Embryonic facial prominence (tissue), 1 donor: ENCODE measurements at regions not wholly inside any gene's neighbourhood (a gene's known extent, or its start where the extent isn't known, plus 50 kb on each side); places are given as distances from the start of the nearest gene placed in this dataset.
"Not testable (repeated sequence)": the region's sequence is repeated elsewhere in the genome, so short reads cannot be mapped to it uniquely, and the experiment has no call there.

Experiments
- DNase-seq: peaks from one replicate; pipeline ENCODE4 v3.0.0-alpha.2; 2016; ENCODE audit errors: extremely low spot score

DNA sequence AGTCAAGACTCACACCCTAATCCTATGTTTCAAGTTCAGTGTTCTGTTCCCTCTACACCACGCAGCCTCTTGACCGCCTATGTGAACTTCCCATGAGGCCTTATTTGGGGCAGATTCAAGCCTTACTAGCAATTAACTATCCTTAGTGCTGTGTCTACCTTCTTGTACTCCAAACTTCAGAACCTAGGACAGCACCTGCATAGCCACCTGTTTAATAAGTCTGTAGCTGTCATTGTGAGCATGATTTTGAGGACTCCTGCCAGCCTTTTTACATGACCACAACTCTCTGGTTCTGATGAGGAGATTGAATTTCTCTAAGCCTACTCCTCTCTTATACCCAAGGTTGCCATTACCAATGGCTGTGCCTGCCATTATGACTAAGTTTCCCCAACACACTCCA is 50.8 kb upstream of the PCSK1 start:
- peak; percentile 8 for DNase-seq

GRCh38 chr5:96487859-96488258 is 54.8 kb upstream of the PCSK1 start:
- no peak for DNase-seq

- DNase-seq = no peak
Measured at GRCh38 chr5:96489532-96489931, 56.5 kb upstream of the PCSK1 start.

- no peak for DNase-seq
Measured at GRCh38 chr5:96492459-96493047, 59.5 kb upstream of the PCSK1 start.

DNA sequence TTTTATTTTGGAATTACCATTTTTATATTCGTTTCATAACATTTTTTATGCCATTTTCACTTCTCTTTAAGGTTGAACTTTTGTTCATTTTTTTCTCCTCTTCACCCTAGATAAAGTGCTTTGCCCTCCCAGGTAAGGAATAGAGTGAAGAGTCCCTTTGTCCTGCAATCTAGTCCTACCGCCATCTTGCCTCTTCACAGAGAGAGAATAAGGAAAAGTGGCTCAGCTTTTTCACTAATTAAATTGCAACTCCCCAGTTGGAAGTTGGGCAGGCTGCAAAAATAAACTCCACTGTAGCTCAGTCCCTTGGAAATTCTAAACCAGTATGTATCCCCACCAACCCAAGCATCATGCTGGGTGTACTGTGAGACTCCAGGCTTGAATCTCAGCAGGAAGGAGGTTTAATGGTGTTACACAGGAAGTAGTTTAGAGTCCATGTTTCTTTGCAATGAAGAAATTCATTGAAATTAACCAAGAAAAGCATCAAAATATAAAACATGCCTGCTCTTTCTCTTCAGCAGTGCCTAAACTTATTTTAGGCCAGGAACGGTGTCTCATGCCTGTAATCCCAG is 60.3 kb upstream of the PCSK1 start:
- no peak for DNase-seq

DNA sequence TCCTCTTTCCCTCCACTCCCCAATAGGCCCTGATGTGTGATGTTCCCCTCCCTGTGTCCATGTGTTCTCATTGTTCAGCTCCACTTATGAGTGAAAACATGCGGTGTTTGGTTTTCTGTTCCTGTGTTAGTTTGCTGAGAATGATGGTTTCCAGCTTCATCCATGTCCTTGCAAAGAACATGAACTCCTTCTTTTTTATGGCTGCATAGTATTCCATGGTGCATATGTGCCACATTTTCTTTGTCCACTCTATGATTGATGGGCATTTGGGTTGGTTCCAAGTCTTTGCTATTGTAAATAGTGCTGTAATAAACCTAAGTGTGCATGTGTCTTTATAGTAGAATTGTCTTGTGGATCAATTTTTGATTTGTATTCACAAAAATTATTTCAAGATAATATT is 62.4 kb upstream of the PCSK1 start:
- DNase-seq = not testable (repeated sequence)

DNA sequence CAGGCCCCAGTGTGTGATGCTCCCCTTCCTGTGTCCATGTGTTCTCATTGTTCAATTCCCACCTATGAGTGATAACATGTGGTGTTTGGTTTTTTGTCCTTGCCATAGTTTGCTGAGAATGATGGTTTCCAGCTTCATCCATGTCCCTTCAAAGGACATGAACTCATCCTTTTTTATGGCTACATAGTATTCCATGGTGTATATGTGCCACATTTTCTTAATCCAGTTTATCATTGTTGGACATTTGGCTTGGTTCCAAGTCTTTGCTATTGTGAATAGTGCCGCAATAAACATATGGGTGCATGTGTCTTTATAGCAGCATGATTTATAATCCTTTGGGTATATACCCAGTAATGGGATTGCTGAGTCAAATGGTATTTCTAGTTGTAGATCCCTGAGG is 64.0 kb upstream of the PCSK1 start:
- DNase-seq = not testable (repeated sequence)

DNA sequence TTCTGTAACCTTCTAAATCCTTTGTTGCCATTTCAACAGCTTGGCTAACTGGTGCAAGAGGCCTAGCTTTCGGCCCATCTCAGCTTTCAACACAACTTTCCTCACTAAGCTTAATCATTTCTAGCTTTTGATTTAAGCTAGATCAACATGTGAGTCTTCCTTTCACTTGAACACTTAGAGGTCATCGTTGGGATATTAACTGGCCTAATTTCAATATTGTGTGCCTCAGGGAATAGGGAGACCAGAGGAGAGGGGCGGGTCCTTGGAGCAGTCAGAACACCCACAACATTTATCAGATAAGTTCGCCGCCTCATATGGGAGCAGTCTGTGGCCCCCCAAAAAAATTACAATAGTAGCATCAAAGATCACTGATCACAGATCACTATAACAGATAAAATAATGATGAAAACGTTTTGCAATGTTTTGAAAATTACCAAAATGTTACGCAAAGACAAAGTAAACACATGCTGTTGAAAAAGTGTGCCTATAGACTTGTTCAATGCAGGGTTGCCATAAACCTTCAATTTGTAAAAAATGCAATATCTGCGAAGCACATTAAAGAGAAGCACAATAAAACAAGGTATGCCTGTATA is 66.8 kb upstream of the PCSK1 start:
- DNase-seq = no peak

- DNase-seq = no peak
Measured at GRCh38 chr5:96501991-96502646, 69.1 kb upstream of the PCSK1 start.

DNA sequence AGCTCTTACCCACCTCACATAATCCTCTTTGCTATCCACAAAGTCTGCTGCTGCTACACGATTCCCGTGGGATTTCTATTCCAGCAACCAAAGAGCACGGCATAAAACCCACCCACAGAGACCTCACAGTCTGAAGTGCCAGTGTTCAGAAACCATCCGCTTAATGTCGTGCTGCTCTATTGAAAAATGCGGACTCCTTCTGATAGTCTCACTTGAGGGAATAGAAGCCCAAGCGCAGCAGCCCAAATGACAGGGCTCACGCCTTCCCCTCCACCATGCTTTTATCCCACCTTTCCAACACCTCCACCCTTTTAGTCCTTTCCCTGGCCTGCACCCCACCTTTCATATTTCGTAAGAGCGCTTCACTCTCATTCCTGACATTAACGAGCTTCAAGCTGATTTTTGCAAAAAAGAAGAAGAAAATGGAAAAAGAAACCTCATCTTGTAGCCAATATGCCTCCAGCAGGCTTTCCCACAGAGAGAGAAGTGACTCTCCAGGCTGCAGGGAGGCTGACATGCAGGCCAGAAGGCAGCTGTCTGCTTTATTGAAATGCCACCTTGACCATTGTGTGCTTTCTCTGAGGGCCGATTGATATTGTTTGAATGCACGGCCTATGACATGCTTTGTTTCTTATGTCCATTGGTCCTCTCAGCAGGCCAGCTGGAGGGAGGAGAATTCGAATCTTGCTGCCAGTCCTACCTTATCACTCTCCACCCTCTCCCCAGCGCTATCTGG is 70.6 kb upstream of the PCSK1 start:
- no peak for DNase-seq

GRCh38 chr5:96506376-96506775 is 73.3 kb upstream of the PCSK1 start:
- DNase-seq = no peak

- DNase-seq = no peak
Measured at GRCh38 chr5:96506866-96507527, 73.9 kb upstream of the PCSK1 start.

DNA sequence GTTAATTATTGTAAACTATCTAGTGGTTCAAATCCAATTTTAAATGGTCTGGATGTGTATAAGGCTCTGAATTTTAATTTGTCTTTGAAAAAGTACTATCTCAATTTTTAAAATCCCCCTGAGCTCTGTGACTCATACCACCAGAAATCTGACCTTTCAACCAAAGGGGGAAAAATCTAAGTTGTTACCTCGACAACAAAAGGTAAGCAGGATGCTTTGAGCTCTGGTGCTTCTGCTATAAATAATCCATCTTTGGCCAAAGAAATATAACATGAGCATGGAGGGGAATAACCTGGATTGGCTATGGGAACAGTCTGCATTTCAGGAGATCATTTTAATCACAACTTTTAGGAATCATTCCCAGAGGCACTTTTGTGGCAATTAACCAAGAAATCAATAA is 76.3 kb upstream of the PCSK1 start:
- no peak for DNase-seq

GRCh38 chr5:96509721-96510350 is 76.8 kb upstream of the PCSK1 start:
- no peak for DNase-seq

- DNase-seq = no peak
Measured at GRCh38 chr5:96516631-96517071, 83.6 kb upstream of the PCSK1 start.

GRCh38 chr5:96517295-96517694 is 84.2 kb upstream of the PCSK1 start:
- peak; percentile 22 for DNase-seq

DNA sequence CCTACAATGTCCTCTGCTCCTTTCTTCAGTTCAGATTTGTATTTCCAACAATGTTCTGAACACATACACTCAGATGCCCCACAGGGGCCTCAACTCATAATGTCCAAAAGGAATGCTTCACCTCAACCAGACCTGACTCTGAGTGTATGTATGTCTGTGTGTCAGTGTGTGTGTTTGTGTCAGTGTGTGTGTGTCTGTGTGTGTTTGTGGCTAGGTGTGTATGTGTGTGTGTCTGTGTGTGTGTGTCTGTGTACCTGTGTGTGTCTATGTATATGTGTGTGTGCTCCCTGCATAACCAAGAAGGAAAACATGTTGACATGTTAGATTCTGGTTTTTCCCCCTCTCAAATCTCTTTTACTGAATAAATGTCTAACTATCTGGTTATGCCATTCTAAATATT is 87.3 kb upstream of the PCSK1 start:
- no peak for DNase-seq

GRCh38 chr5:96522635-96523355 is 89.7 kb upstream of the PCSK1 start:
- no peak for DNase-seq

DNA sequence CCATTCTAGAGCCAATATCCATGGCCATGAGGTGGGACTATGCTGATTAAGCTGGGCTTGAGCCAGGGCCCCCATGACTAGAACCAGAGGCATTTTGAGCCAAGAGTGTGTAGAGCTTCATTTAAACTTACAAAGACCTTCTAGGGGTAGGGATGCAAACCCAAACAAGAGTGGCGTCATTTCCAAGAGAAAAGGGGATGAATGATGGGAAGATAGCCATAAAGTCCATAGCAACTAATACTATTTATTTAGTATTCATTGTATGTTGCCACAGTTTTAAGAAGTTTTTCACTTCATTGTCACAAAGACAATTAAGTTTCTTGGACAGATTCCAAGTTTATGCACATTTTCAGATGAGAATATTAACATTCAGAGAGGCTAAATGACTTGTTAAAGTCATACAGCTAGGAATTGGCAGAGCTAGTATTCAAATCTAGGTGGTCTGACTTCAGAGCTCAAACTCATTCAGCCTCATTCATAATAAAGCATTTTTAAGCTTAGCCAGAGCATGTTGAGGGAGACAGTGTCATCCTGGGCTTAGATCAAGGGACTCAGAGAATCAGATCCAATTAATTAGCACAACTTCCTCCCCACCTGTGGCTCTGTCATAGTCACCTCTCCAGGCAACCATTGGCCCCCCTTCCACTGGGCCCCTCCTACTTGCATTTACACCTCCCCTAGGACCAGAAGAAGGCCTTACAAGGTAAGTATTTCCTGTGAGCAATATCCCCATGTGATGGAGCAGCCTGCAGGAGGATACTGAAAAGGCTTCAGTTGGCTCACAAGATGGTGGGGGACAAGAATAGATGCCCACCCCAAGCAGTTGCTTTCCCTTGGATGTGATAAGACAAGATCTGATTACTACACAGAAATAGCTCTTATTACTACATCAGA is 95.0 kb upstream of the PCSK1 start:
- DNase-seq = no peak
